GM21576 (cell line): ENCODE measurements at regions not wholly inside any gene's neighbourhood (a gene's known extent, or its start where the extent isn't known, plus 50 kb on each side); places are given as distances from the start of the nearest gene placed in this dataset.

Experiments
- ATAC-seq: cut with Tn5 transposase; IDR thresholded peaks from one replicate; pipeline ENCODE4 v1.9.1; 2021; ENCODE audit warnings: mild to moderate bottlenecking, moderate library complexity; ENCODE audit not compliant: unreplicated experiment

- ATAC-seq: no peak
Measured at GRCh38 chr20:7237251-7237650, 469.8 kb downstream of the BMP2 start.

GRCh38 chr20:7240490-7240889 lies 473.0 kb downstream of the BMP2 start:
- no peak for ATAC-seq

GRCh38 chr20:7248281-7249201 lies 481.1 kb downstream of the BMP2 start:
- no peak for ATAC-seq

GRCh38 chr20:7250337-7250736 lies 482.9 kb downstream of the BMP2 start:
- ATAC-seq: no peak

- no peak for ATAC-seq
Measured at GRCh38 chr20:7257099-7257498, 489.6 kb downstream of the BMP2 start.

- no peak for ATAC-seq
Measured at GRCh38 chr20:7257692-7258466, 490.4 kb downstream of the BMP2 start.

- no peak for ATAC-seq
Measured at GRCh38 chr20:7262803-7263202, 495.3 kb downstream of the BMP2 start.

- ATAC-seq: no peak
Measured at GRCh38 chr20:7264137-7264536, 496.7 kb downstream of the BMP2 start.

- no peak for ATAC-seq
Measured at GRCh38 chr20:7269452-7269851, 502.0 kb downstream of the BMP2 start.

GRCh38 chr20:7272512-7272911 lies 505.0 kb downstream of the BMP2 start:
- ATAC-seq: no peak

- no peak for ATAC-seq
Measured at GRCh38 chr20:7274870-7275269, 507.4 kb downstream of the BMP2 start.

- no peak for ATAC-seq
Measured at GRCh38 chr20:7275645-7276237, 508.3 kb downstream of the BMP2 start.

GRCh38 chr20:7285918-7286556 lies 518.6 kb downstream of the BMP2 start:
- ATAC-seq: no peak

- no peak for ATAC-seq
Measured at GRCh38 chr20:7291323-7291943, 523.9 kb downstream of the BMP2 start.

GRCh38 chr20:7291946-7292345 lies 524.5 kb downstream of the BMP2 start:
- no peak for ATAC-seq

GRCh38 chr20:7294816-7295360 lies 527.4 kb downstream of the BMP2 start:
- ATAC-seq: no peak

- ATAC-seq: no peak
Measured at GRCh38 chr20:7301807-7302206, 534.3 kb downstream of the BMP2 start.

GRCh38 chr20:7302250-7302649 lies 534.8 kb downstream of the BMP2 start:
- ATAC-seq: no peak

GRCh38 chr20:7305976-7306375 lies 538.5 kb downstream of the BMP2 start:
- no peak for ATAC-seq

GRCh38 chr20:7308163-7308562 lies 540.7 kb downstream of the BMP2 start:
- no peak for ATAC-seq
